ENCODE measurements at regions not wholly inside any gene's neighbourhood (a gene's known extent, or its start where the extent isn't known, plus 50 kb on each side); places are given as distances from the start of the nearest gene placed in this dataset.

GRCh38 chr6:104559435-104560202 is 300.1 kb downstream of the HACE1 start:
- Histone ChIP-seq H3K27ac (no peak overlapping the region), H3K4me1 (ENCODE audit: low read depth) (no peaks in the 10 kb centered on the region), H3K27me3 (no peaks in the 10 kb centered on the region), H3K36me3 (no peaks in the 10 kb centered on the region), H3K9me3 (ENCODE audit: low read depth) (no peaks in the 10 kb centered on the region), H3K4me3 (no peak overlapping the region)
- TF ChIP-seq CTCF (IDR thresholded peaks at IDR 0.05; ENCODE audit: low read depth, low read length), result no peak
- DNase-seq (ENCODE audit: low read depth in 1 of 2, low spot score in 1 of 2), result peak in 1 of 2 donors; percentile 17

- Histone ChIP-seq H3K4me3 (no peak overlapping the region), H3K27ac (no peak overlapping the region), H3K36me3 (no peaks in the 10 kb centered on the region), H3K9me3 (ENCODE audit: low read depth) (no peaks in the 10 kb centered on the region), H3K4me1 (ENCODE audit: low read depth) (no peaks in the 10 kb centered on the region), H3K27me3 (no peaks in the 10 kb centered on the region)
- no peak for TF ChIP-seq CTCF (IDR thresholded peaks at IDR 0.05; ENCODE audit: low read depth, low read length)
- peak in 1 of 2 donors; percentile 78 for DNase-seq (ENCODE audit: low read depth in 1 of 2, low spot score in 1 of 2)
These were observed 301.0 kb downstream of the HACE1 start for GRCh38 chr6:104558746-104559145.

- Histone ChIP-seq H3K27me3 (no peaks in the 10 kb centered on the region), H3K27ac (no peak overlapping the region), H3K36me3 (no peaks in the 10 kb centered on the region), H3K9me3 (ENCODE audit: low read depth) (no peaks in the 10 kb centered on the region), H3K4me1 (ENCODE audit: low read depth) (no peaks in the 10 kb centered on the region), H3K4me3 (no peak overlapping the region)
- no peak for TF ChIP-seq CTCF (IDR thresholded peaks at IDR 0.05; ENCODE audit: low read depth, low read length)
- no peak for DNase-seq (ENCODE audit: low read depth in 1 of 2, low spot score in 1 of 2)
These were observed 311.4 kb downstream of the HACE1 start for GRCh38 chr6:104548297-104548696.

- no peak for TF ChIP-seq CTCF (IDR thresholded peaks at IDR 0.05; ENCODE audit: low read depth, low read length)
These were observed 318.3 kb downstream of the HACE1 start for GRCh38 chr6:104541411-104541810.

GRCh38 chr6:104540743-104541142 is 319.0 kb downstream of the HACE1 start:
- no peak for TF ChIP-seq CTCF (IDR thresholded peaks at IDR 0.05; ENCODE audit: low read depth, low read length)
- Histone ChIP-seq H3K27me3 (no peaks in the 10 kb centered on the region), H3K27ac (no peak overlapping the region), H3K36me3 (no peaks in the 10 kb centered on the region), H3K4me3 (no peak overlapping the region), H3K4me1 (ENCODE audit: low read depth) (no peaks in the 10 kb centered on the region), H3K9me3 (ENCODE audit: low read depth) (no peaks in the 10 kb centered on the region)
- peak in 1 of 2 donors; percentile 83 for DNase-seq (ENCODE audit: low read depth in 1 of 2, low spot score in 1 of 2)

More at GRCh38 chr6:104541411-104541810, 318.3 kb downstream of the HACE1 start:
- no peak overlapping the region for H3K27ac ChIP-seq
- no peaks in the 10 kb centered on the region for H3K27me3 ChIP-seq
- H3K36me3 ChIP-seq, result no peaks in the 10 kb centered on the region
- no peak for DNase-seq (ENCODE audit: low read depth in 1 of 2, low spot score in 1 of 2)
- H3K9me3 ChIP-seq (ENCODE audit: low read depth), result no peaks in the 10 kb centered on the region
- H3K4me1 ChIP-seq (ENCODE audit: low read depth), result no peaks in the 10 kb centered on the region
- H3K4me3 ChIP-seq, result no peak overlapping the region
